IPS DF 6.9 (cell line): ENCODE measurements at regions not wholly inside any gene's neighbourhood (a gene's known extent, or its start where the extent isn't known, plus 50 kb on each side); places are given as distances from the start of the nearest gene placed in this dataset.

Experiments used
- DNase-seq: peaks from one replicate; pipeline ENCODE4 v3.0.0-alpha.2; 2013; ENCODE audit warnings: low read depth, low spot score
- H3K27ac ChIP-seq: one replicate; pipeline ENCODE4 v1.5.1; 2013; ENCODE audit warnings: low read length, control low read depth
- H3K27me3 ChIP-seq: 2 replicates; pipeline ENCODE4 v1.6.1; 2013; ENCODE audit warnings: mild to moderate bottlenecking, low read length; ENCODE audit not compliant: control insufficient read depth, insufficient read depth
- H3K36me3 ChIP-seq: 2 replicates; pipeline ENCODE4 v1.6.1; 2013; ENCODE audit warnings: low read length; ENCODE audit not compliant: control insufficient read depth, insufficient read depth
- H3K4me1 ChIP-seq: 2 replicates; pipeline ENCODE4 v1.6.1; 2013; ENCODE audit warnings: low read length; ENCODE audit not compliant: control insufficient read depth, insufficient read depth
- H3K4me3 ChIP-seq: 2 replicates; pipeline ENCODE4 v1.5.1; 2013; ENCODE audit warnings: mild to moderate bottlenecking, low read length
- H3K9me3 ChIP-seq: 2 replicates; pipeline ENCODE4 v1.6.1; 2013; ENCODE audit warnings: low read length, inconsistent platforms; ENCODE audit not compliant: control insufficient read depth, insufficient read depth
- WGBS: extraction: QIAGEN DNeasy Blood & Tissue Kit; methylation state at CpG from one replicate; pipeline ENCODE4 v1.1.7; 2013; ENCODE audit warnings: mixed read lengths, missing lambda C conversion rate; ENCODE audit not compliant: insufficient read length, insufficient coverage; 5-methylcytosine and 5-hydroxymethylcytosine counted together

GRCh38 chr16:6678586-6678985, 654.1 kb upstream of the RBFOX1 start:
- no peaks in the 10 kb centered on the region for H3K27me3 ChIP-seq
- DNase-seq, result no peak
- no peak overlapping the region for H3K27ac ChIP-seq
- no peaks in the 10 kb centered on the region for H3K9me3 ChIP-seq
- H3K4me1 ChIP-seq, result no peaks in the 10 kb centered on the region
- H3K36me3 ChIP-seq, result no peaks in the 10 kb centered on the region
- no peak overlapping the region for H3K4me3 ChIP-seq
- no CpG with 5 or more reads among the region's 3 CpGs for WGBS

- no CpG with 5 or more reads among the region's 4 CpGs for WGBS
- Histone ChIP-seq H3K27me3 (no peaks in the 10 kb centered on the region), H3K4me1 (no peaks in the 10 kb centered on the region), H3K4me3 (no peak overlapping the region), H3K9me3 (no peaks in the 10 kb centered on the region; the same call in 1 of the 2 replicates), H3K36me3 (no peaks in the 10 kb centered on the region), H3K27ac (no peak overlapping the region)
- no peak for DNase-seq
Measured at GRCh38 chr16:6674071-6674470, 658.6 kb upstream of the RBFOX1 start.

- Histone ChIP-seq H3K27me3 (no peaks in the 10 kb centered on the region), H3K27ac (no peak overlapping the region), H3K9me3 (no peaks in the 10 kb centered on the region; the same call in 1 of the 2 replicates), H3K36me3 (no peaks in the 10 kb centered on the region), H3K4me1 (no peaks in the 10 kb centered on the region), H3K4me3 (no peak overlapping the region)
- no CpG with 5 or more reads among the region's 2 CpGs for WGBS
- DNase-seq, result no peak
Measured at GRCh38 chr16:6672507-6672906, 660.1 kb upstream of the RBFOX1 start.

GRCh38 chr16:6667393-6667792, 665.3 kb upstream of the RBFOX1 start:
- Histone ChIP-seq H3K9me3 (peaks cover 2% of the 10 kb centered on the region), H3K4me1 (no peaks in the 10 kb centered on the region), H3K4me3 (no peak overlapping the region), H3K36me3 (no peaks in the 10 kb centered on the region), H3K27ac (no peak overlapping the region), H3K27me3 (no peaks in the 10 kb centered on the region)
- WGBS, result no CpG with 5 or more reads among the region's 4 CpGs
- DNase-seq, result no peak

- no CpG with 5 or more reads among the region's 7 CpGs for whole genome bisulfite sequencing
- H3K27ac ChIP-seq, result no peak overlapping the region
Measured at GRCh38 chr16:6665126-6665525, 667.5 kb upstream of the RBFOX1 start.

GRCh38 chr16:6663668-6664067, 669.0 kb upstream of the RBFOX1 start:
- Histone ChIP-seq H3K27me3 (no peaks in the 10 kb centered on the region), H3K27ac (no peak overlapping the region), H3K4me3 (no peak overlapping the region), H3K9me3 (peaks cover 2% of the 10 kb centered on the region), H3K36me3 (no peaks in the 10 kb centered on the region), H3K4me1 (no peaks in the 10 kb centered on the region)
- no CpG with 5 or more reads among the region's 2 CpGs for WGBS
- no peak for DNase-seq

More at GRCh38 chr16:6665126-6665525, 667.5 kb upstream of the RBFOX1 start:
- Histone ChIP-seq H3K4me1 (no peaks in the 10 kb centered on the region), H3K36me3 (no peaks in the 10 kb centered on the region), H3K9me3 (peaks cover 2% of the 10 kb centered on the region), H3K27me3 (no peaks in the 10 kb centered on the region), H3K4me3 (no peak overlapping the region)
- DNase-seq, result no peak

- Histone ChIP-seq H3K4me1 (no peaks in the 10 kb centered on the region), H3K27me3 (no peaks in the 10 kb centered on the region), H3K9me3 (no peaks in the 10 kb centered on the region), H3K4me3 (no peak overlapping the region), H3K36me3 (no peaks in the 10 kb centered on the region), H3K27ac (no peak overlapping the region)
- DNase-seq, result no peak
Measured at GRCh38 chr16:6656760-6657159, 675.9 kb upstream of the RBFOX1 start.

GRCh38 chr16:6646891-6647290, 685.8 kb upstream of the RBFOX1 start:
- H3K4me1 ChIP-seq, result no peaks in the 10 kb centered on the region
- H3K36me3 ChIP-seq, result no peaks in the 10 kb centered on the region
- H3K27ac ChIP-seq, result no peak overlapping the region
- WGBS, result no CpG with 5 or more reads among the region's 5 CpGs
- H3K27me3 ChIP-seq, result no peaks in the 10 kb centered on the region
- DNase-seq, result no peak
- no peaks in the 10 kb centered on the region; the same call in 1 of the 2 replicates for H3K9me3 ChIP-seq
- no peak overlapping the region for H3K4me3 ChIP-seq

- Histone ChIP-seq H3K27me3 (no peaks in the 10 kb centered on the region), H3K9me3 (no peaks in the 10 kb centered on the region; the same call in 1 of the 2 replicates), H3K4me1 (no peaks in the 10 kb centered on the region), H3K36me3 (no peaks in the 10 kb centered on the region), H3K27ac (no peak overlapping the region), H3K4me3 (no peak overlapping the region)
- no peak for DNase-seq
- WGBS, result no CpG with 5 or more reads among the region's 25 CpGs
Measured at GRCh38 chr16:6645768-6646568, 686.7 kb upstream of the RBFOX1 start.

- Histone ChIP-seq H3K27me3 (no peaks in the 10 kb centered on the region), H3K36me3 (no peaks in the 10 kb centered on the region), H3K4me1 (no peaks in the 10 kb centered on the region), H3K9me3 (no peaks in the 10 kb centered on the region; the same call in 1 of the 2 replicates), H3K27ac (no peak overlapping the region), H3K4me3 (no peak overlapping the region)
- no peak for DNase-seq
- no CpG with 5 or more reads among the region's 4 CpGs for WGBS
Measured at GRCh38 chr16:6644916-6645315, 687.7 kb upstream of the RBFOX1 start.
